ENCODE measurements at regions not wholly inside any gene's neighbourhood (a gene's known extent, or its start where the extent isn't known, plus 50 kb on each side); places are given as distances from the start of the nearest gene placed in this dataset.

GRCh38 chr3:63146154-63146553 lies 132.0 kb upstream of the SYNPR start:
- Histone ChIP-seq H3K27ac (ENCODE audit: insufficient read depth in 1 of 2, low read depth in 1 of 2, low read length in 2 of 2, poor library complexity in 1 of 2, severe bottlenecking in 2 of 2) (no peak overlapping the region), H3K4me1 (ENCODE audit: control extremely low read depth in 1 of 4, control insufficient read depth in 4 of 4, insufficient read depth in 4 of 4, low read length in 3 of 4) (no peaks in the 10 kb centered on the region), H3K27me3 (replicated peaks in 2 of 5; ENCODE audit: control insufficient read depth in 4 of 5, insufficient read depth in 5 of 5, low read length in 4 of 5) (no peaks in the 10 kb centered on the region), H3K4me3 (ENCODE audit: control insufficient read depth in 1 of 7, extremely low read depth in 1 of 7, insufficient read depth in 4 of 7, low read depth in 2 of 7, low read length in 6 of 7) (no peak overlapping the region), H3K9me3 (ENCODE audit: control extremely low read depth in 1 of 5, control insufficient read depth in 4 of 5, insufficient read depth in 2 of 5, low read depth in 1 of 5, low read length in 4 of 5) (no peaks in the 10 kb centered on the region), H3K36me3 (ENCODE audit: control insufficient read depth in 4 of 4, insufficient read depth in 4 of 4, low read length in 3 of 4) (no peaks in the 10 kb centered on the region)
- DNase-seq = no peak
- ChIA-PET POLR2A (no interaction called here), CTCF (no interaction called here)
- 100% methylated on average over 4 of the region's 4 CpGs for WGBS (ENCODE audit: insufficient coverage)

- no peaks in the 10 kb centered on the region for H3K27me3 ChIP-seq (replicated peaks in 2 of 5; ENCODE audit: control insufficient read depth in 4 of 5, insufficient read depth in 5 of 5, low read length in 4 of 5)
- no peak overlapping the region for H3K27ac ChIP-seq (ENCODE audit: insufficient read depth in 1 of 2, low read depth in 1 of 2, low read length in 2 of 2, poor library complexity in 1 of 2, severe bottlenecking in 2 of 2)
- H3K36me3 ChIP-seq (ENCODE audit: control insufficient read depth in 4 of 4, insufficient read depth in 4 of 4, low read length in 3 of 4) = no peaks in the 10 kb centered on the region
- no peak overlapping the region for H3K4me3 ChIP-seq (ENCODE audit: control insufficient read depth in 1 of 7, extremely low read depth in 1 of 7, insufficient read depth in 4 of 7, low read depth in 2 of 7, low read length in 6 of 7)
- DNase-seq = no peak
- ChIA-PET POLR2A (no interaction called here), CTCF (no interaction called here)
- no peaks in the 10 kb centered on the region for H3K9me3 ChIP-seq (ENCODE audit: control extremely low read depth in 1 of 5, control insufficient read depth in 4 of 5, insufficient read depth in 2 of 5, low read depth in 1 of 5, low read length in 4 of 5)
- WGBS (ENCODE audit: insufficient coverage) = 72% methylated on average over 3 of the region's 3 CpGs
- no peaks in the 10 kb centered on the region for H3K4me1 ChIP-seq (ENCODE audit: control extremely low read depth in 1 of 4, control insufficient read depth in 4 of 4, insufficient read depth in 4 of 4, low read length in 3 of 4)
Observed at GRCh38 chr3:63150880-63151279, 127.2 kb upstream of the SYNPR start.

- Histone ChIP-seq H3K4me1 (ENCODE audit: control extremely low read depth in 1 of 4, control insufficient read depth in 4 of 4, insufficient read depth in 4 of 4, low read length in 3 of 4) (no peaks in the 10 kb centered on the region), H3K27me3 (replicated peaks in 2 of 5; ENCODE audit: control insufficient read depth in 4 of 5, insufficient read depth in 5 of 5, low read length in 4 of 5) (no peaks in the 10 kb centered on the region), H3K4me3 (ENCODE audit: control insufficient read depth in 1 of 7, extremely low read depth in 1 of 7, insufficient read depth in 4 of 7, low read depth in 2 of 7, low read length in 6 of 7) (no peak overlapping the region), H3K9me3 (ENCODE audit: control extremely low read depth in 1 of 5, control insufficient read depth in 4 of 5, insufficient read depth in 2 of 5, low read depth in 1 of 5, low read length in 4 of 5) (no peaks in the 10 kb centered on the region), H3K36me3 (ENCODE audit: control insufficient read depth in 4 of 4, insufficient read depth in 4 of 4, low read length in 3 of 4) (no peaks in the 10 kb centered on the region), H3K27ac (ENCODE audit: insufficient read depth in 1 of 2, low read depth in 1 of 2, low read length in 2 of 2, poor library complexity in 1 of 2, severe bottlenecking in 2 of 2) (no peak overlapping the region)
- 100% methylated on average over 1 of the region's 1 CpG for WGBS (ENCODE audit: insufficient coverage)
- CTCF ChIA-PET = no interaction called here
- no peak for DNase-seq
- POLR2A ChIA-PET = no interaction called here
Observed at GRCh38 chr3:63151897-63152296, 126.2 kb upstream of the SYNPR start.

GRCh38 chr3:63159764-63160163 lies 118.3 kb upstream of the SYNPR start:
- H3K27ac ChIP-seq (ENCODE audit: insufficient read depth in 1 of 2, low read depth in 1 of 2, low read length in 2 of 2, poor library complexity in 1 of 2, severe bottlenecking in 2 of 2) = no peak overlapping the region
- ChIA-PET CTCF (no interaction called here), POLR2A (no interaction called here)
- H3K9me3 ChIP-seq (ENCODE audit: control extremely low read depth in 1 of 5, control insufficient read depth in 4 of 5, insufficient read depth in 2 of 5, low read depth in 1 of 5, low read length in 4 of 5) = no peaks in the 10 kb centered on the region
- no peaks in the 10 kb centered on the region for H3K4me1 ChIP-seq (ENCODE audit: control extremely low read depth in 1 of 4, control insufficient read depth in 4 of 4, insufficient read depth in 4 of 4, low read length in 3 of 4)
- H3K36me3 ChIP-seq (ENCODE audit: control insufficient read depth in 4 of 4, insufficient read depth in 4 of 4, low read length in 3 of 4) = no peaks in the 10 kb centered on the region
- no peak for DNase-seq
- H3K27me3 ChIP-seq (replicated peaks in 2 of 5; ENCODE audit: control insufficient read depth in 4 of 5, insufficient read depth in 5 of 5, low read length in 4 of 5) = no peaks in the 10 kb centered on the region
- 88% methylated on average over 2 of the region's 2 CpGs for WGBS (ENCODE audit: insufficient coverage)
- no peak overlapping the region for H3K4me3 ChIP-seq (ENCODE audit: control insufficient read depth in 1 of 7, extremely low read depth in 1 of 7, insufficient read depth in 4 of 7, low read depth in 2 of 7, low read length in 6 of 7)

- no peak for DNase-seq
- no peaks in the 10 kb centered on the region for H3K4me1 ChIP-seq (ENCODE audit: control extremely low read depth in 1 of 4, control insufficient read depth in 4 of 4, insufficient read depth in 4 of 4, low read length in 3 of 4)
- H3K27ac ChIP-seq (ENCODE audit: insufficient read depth in 1 of 2, low read depth in 1 of 2, low read length in 2 of 2, poor library complexity in 1 of 2, severe bottlenecking in 2 of 2) = no peak overlapping the region
- H3K27me3 ChIP-seq (replicated peaks in 2 of 5; ENCODE audit: control insufficient read depth in 4 of 5, insufficient read depth in 5 of 5, low read length in 4 of 5) = no peaks in the 10 kb centered on the region
- H3K4me3 ChIP-seq (ENCODE audit: control insufficient read depth in 1 of 7, extremely low read depth in 1 of 7, insufficient read depth in 4 of 7, low read depth in 2 of 7, low read length in 6 of 7) = no peak overlapping the region
- CTCF ChIA-PET = no interaction called here
- POLR2A ChIA-PET = no interaction called here
- H3K36me3 ChIP-seq (ENCODE audit: control insufficient read depth in 4 of 4, insufficient read depth in 4 of 4, low read length in 3 of 4) = no peaks in the 10 kb centered on the region
- no peaks in the 10 kb centered on the region for H3K9me3 ChIP-seq (ENCODE audit: control extremely low read depth in 1 of 5, control insufficient read depth in 4 of 5, insufficient read depth in 2 of 5, low read depth in 1 of 5, low read length in 4 of 5)
- WGBS (ENCODE audit: insufficient coverage) = 51% methylated on average over 4 of the region's 4 CpGs
Observed at GRCh38 chr3:63167113-63167512, 111.0 kb upstream of the SYNPR start.

- H3K27ac ChIP-seq (ENCODE audit: insufficient read depth in 1 of 2, low read depth in 1 of 2, low read length in 2 of 2, poor library complexity in 1 of 2, severe bottlenecking in 2 of 2) = no peak overlapping the region
- no peak for DNase-seq
- ChIA-PET POLR2A (no interaction called here), CTCF (no interaction called here)
- no peaks in the 10 kb centered on the region for H3K27me3 ChIP-seq (replicated peaks in 2 of 5; ENCODE audit: control insufficient read depth in 4 of 5, insufficient read depth in 5 of 5, low read length in 4 of 5)
- no peaks in the 10 kb centered on the region for H3K36me3 ChIP-seq (ENCODE audit: control insufficient read depth in 4 of 4, insufficient read depth in 4 of 4, low read length in 3 of 4)
- H3K9me3 ChIP-seq (ENCODE audit: control extremely low read depth in 1 of 5, control insufficient read depth in 4 of 5, insufficient read depth in 2 of 5, low read depth in 1 of 5, low read length in 4 of 5) = no peaks in the 10 kb centered on the region
- H3K4me1 ChIP-seq (ENCODE audit: control extremely low read depth in 1 of 4, control insufficient read depth in 4 of 4, insufficient read depth in 4 of 4, low read length in 3 of 4) = no peaks in the 10 kb centered on the region
- no peak overlapping the region for H3K4me3 ChIP-seq (ENCODE audit: control insufficient read depth in 1 of 7, extremely low read depth in 1 of 7, insufficient read depth in 4 of 7, low read depth in 2 of 7, low read length in 6 of 7)
Observed at GRCh38 chr3:63168179-63168578, 109.9 kb upstream of the SYNPR start.

- no peak for DNase-seq
- no peaks in the 10 kb centered on the region for H3K9me3 ChIP-seq (ENCODE audit: control extremely low read depth in 1 of 5, control insufficient read depth in 4 of 5, insufficient read depth in 2 of 5, low read depth in 1 of 5, low read length in 4 of 5)
- H3K27me3 ChIP-seq (replicated peaks in 2 of 5; ENCODE audit: control insufficient read depth in 4 of 5, insufficient read depth in 5 of 5, low read length in 4 of 5) = no peaks in the 10 kb centered on the region
- no peaks in the 10 kb centered on the region for H3K4me1 ChIP-seq (ENCODE audit: control extremely low read depth in 1 of 4, control insufficient read depth in 4 of 4, insufficient read depth in 4 of 4, low read length in 3 of 4)
- no peak overlapping the region for H3K4me3 ChIP-seq (ENCODE audit: control insufficient read depth in 1 of 7, extremely low read depth in 1 of 7, insufficient read depth in 4 of 7, low read depth in 2 of 7, low read length in 6 of 7)
- H3K27ac ChIP-seq (ENCODE audit: insufficient read depth in 1 of 2, low read depth in 1 of 2, low read length in 2 of 2, poor library complexity in 1 of 2, severe bottlenecking in 2 of 2) = no peak overlapping the region
- POLR2A ChIA-PET = no interaction called here
- WGBS (ENCODE audit: insufficient coverage) = 85% methylated on average over 4 of the region's 4 CpGs
- no peaks in the 10 kb centered on the region for H3K36me3 ChIP-seq (ENCODE audit: control insufficient read depth in 4 of 4, insufficient read depth in 4 of 4, low read length in 3 of 4)
- CTCF ChIA-PET = no interaction called here
Observed at GRCh38 chr3:63179862-63180522, 98.1 kb upstream of the SYNPR start.
